Prostate gland (tissue), 2 donors: ENCODE measurements at regions not wholly inside any gene's neighbourhood (a gene's known extent, or its start where the extent isn't known, plus 50 kb on each side); places are given as distances from the start of the nearest gene placed in this dataset.

Experiments
- CTCF ChIP-seq, 4 experiments: fragments of 200-600 bp in 2 of 4; fragments of 450-650 bp in 2 of 4; sonication (generic) in 2 of 4; IDR thresholded peaks; 1 replicate in 3 of 4; 2 replicates in 1 of 4; pipeline ENCODE4 v1.5.1; 2016 to 2019; ENCODE audit warnings: antibody characterized with exemption in 4 of 4, mild to moderate bottlenecking in 2 of 4, moderate library complexity in 2 of 4
- POLR2A ChIP-seq: fragments of 450-650 bp; IDR thresholded peaks from one replicate; pipeline ENCODE4 v1.6.1; 2016; ENCODE audit warnings: antibody characterized with exemption, mild to moderate bottlenecking
- POLR2AphosphoS5 ChIP-seq: sonication (generic); formaldehyde crosslinking; IDR thresholded peaks from one replicate; pipeline ENCODE4 v1.6.1; 2017; ENCODE audit warnings: antibody characterized with exemption

DNA sequence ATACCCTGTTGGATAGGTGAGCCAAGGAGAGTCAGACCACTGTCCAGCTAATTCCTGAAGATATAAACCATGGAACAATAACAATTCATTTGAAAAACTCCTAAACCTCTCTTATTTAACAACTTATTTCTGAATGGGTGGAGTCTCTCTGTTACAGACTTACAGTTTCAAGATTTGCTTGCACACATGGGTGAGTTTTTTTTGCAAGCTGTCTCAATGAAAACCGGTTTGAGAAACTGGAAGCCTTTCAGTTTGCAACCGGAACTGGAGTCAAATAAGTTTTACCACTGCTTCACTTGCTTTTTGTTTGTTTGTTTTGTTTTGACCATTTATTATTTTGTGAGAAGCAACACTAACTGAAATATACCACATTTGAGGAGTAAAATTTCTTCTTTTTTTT, 243.8 kb downstream of the MTERF1 start:
- TF ChIP-seq CTCF (IDR thresholded peaks at IDR 0.05) (no peak), POLR2A (no peak), POLR2AphosphoS5 (peak; percentile 35)
